ENCODE measurements at regions not wholly inside any gene's neighbourhood (a gene's known extent, or its start where the extent isn't known, plus 50 kb on each side); places are given as distances from the start of the nearest gene placed in this dataset.

GRCh38 chr4:58566260-58566659 lies 1456.1 kb upstream of the IGFBP7 start:
- no peak for TF ChIP-seq CTCF (IDR thresholded peaks at IDR 0.05 in 8 of 11, conservative IDR thresholded peaks at IDR 0.05 in 3 of 11)
- TF ChIP-seq POLR2A (IDR thresholded peaks at IDR 0.05), result no peak

Data from spleen (tissue), 7 donors.